ENCODE measurements at regions not wholly inside any gene's neighbourhood (a gene's known extent, or its start where the extent isn't known, plus 50 kb on each side); places are given as distances from the start of the nearest gene placed in this dataset.

DNA sequence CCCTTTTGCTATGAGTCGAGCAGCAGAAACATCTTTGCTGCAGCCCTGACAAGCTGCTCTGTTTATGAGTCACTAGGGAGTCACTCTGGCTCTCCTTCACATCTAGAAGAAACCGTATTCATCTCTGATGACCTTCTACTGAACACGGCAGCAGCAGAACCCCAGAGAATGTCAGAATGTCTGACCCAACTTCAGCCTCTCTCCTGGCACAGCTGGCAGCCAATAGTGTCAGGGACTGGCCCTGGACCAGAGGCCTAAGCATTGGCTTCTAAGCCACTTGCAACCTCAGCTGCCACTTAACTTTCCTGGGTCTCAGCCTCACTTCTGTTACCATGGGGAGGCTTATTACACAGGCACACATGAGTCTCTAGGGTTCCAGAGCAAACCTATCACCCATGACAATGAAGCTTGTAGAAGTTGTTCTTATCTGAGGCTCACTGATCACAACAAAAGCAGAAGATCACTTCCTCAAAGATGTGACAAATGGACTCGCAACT is 184.1 kb upstream of the TLE3 start:
- TF ChIP-seq, protein P1, sequence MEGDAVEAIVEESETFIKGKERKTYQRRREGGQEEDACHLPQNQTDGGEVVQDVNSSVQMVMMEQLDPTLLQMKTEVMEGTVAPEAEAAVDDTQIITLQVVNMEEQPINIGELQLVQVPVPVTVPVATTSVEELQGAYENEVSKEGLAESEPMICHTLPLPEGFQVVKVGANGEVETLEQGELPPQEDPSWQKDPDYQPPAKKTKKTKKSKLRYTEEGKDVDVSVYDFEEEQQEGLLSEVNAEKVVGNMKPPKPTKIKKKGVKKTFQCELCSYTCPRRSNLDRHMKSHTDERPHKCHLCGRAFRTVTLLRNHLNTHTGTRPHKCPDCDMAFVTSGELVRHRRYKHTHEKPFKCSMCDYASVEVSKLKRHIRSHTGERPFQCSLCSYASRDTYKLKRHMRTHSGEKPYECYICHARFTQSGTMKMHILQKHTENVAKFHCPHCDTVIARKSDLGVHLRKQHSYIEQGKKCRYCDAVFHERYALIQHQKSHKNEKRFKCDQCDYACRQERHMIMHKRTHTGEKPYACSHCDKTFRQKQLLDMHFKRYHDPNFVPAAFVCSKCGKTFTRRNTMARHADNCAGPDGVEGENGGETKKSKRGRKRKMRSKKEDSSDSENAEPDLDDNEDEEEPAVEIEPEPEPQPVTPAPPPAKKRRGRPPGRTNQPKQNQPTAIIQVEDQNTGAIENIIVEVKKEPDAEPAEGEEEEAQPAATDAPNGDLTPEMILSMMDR (IDR thresholded peaks at IDR 0.05): no peak
- TF ChIP-seq POLR2A (IDR thresholded peaks at IDR 0.05): no peak
